ENCODE measurements at regions not wholly inside any gene's neighbourhood (a gene's known extent, or its start where the extent isn't known, plus 50 kb on each side); places are given as distances from the start of the nearest gene placed in this dataset.

DNA sequence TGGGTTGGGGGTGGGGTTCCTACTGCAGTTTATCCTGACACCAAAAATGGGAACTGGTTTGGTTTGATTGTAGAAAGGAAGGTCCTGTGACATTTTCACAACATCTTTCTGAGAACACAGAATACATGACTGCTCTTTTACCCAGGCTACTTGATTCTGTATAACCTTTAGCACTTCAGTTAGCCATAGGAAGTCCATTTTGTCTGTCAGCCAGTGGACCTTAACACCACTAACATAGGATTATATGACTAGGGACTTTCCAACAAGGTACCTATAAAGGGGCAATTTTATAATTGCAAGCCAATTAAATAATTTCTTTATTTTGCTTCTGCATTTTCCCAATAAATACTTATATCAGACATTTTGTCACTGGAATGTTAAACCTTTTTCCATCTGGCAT, 489.2 kb upstream of the MIS18BP1 start:
- Histone ChIP-seq H3K4me3 (no peak overlapping the region), H3K27ac (no peak overlapping the region)

DNA sequence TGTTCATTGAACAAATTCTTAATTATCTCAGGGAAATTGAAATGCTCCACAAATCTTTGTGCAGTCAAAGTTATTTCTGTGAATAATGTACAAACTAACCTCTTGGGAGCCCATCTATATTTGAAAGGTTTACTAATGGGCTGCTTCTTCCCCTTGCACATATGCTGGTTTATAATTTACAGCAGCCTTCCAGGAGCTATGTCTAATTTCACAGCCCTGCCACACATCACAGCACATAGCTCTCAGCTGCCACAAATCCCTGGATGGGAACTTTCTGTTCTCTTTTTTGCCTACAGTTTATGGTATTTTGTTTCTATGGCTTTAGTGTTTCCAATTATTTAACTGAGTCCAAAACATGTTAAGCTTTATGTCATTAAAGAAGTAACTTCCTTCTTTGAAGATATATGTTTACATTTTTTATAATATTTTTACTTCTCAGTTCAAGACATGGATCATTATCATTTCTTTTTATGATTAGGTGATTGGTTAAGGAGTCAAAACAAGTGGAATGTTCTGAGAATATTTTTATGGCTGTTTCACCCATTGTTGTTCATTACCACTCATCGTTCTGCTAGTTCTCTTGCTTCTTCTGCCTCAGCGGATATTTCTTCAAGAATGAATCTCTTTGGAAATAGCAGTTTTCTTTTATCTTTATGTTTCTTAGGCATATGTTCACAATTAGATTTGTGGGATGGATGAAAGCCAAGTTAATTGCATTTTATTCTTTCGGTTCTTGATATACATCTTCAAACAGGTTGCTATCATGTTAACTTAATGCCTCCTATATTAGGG, 475.6 kb upstream of the MIS18BP1 start:
- no peak overlapping the region for H3K4me3 ChIP-seq
- H3K27ac ChIP-seq, result no peak overlapping the region

DNA sequence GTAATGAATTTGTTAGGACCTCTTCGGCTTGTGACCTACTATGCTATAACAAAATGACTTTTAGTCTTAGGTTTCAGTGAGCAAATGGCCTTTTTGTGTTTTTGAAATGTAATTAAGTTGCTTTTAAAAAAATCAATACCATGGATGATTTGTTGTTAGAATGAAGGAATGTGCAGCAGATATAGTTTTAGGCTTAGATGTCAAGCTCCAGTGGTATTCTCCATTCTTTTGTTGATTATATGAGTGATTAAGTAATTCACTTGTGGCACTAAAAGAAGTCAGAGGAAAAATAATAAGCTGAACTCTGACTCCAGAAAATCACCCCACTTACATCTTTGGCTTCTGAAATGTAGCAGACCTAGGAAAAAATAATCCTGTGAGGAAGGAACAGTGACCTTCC, 474.1 kb upstream of the MIS18BP1 start:
- H3K4me3 ChIP-seq, result no peak overlapping the region

DNA sequence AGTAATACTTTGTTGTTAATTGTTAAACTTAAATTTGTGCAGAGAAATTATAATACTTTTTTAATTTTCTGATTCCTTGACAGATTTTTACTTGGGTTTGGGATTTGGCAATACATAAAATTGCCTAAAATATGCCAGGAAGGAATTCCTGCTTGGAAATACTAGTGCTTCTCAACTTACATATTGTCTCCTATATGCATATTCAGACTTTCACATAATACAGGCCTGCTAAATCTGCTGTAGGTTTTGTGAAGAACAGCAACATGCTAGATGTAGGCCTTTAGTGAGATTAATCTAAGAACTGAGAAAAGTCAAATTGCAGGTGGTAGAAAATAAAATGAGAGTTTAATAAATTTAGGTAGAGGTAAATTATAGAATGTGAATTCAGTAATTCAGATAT, 468.5 kb upstream of the MIS18BP1 start:
- no peak overlapping the region for H3K27ac ChIP-seq
- no peak overlapping the region for H3K4me3 ChIP-seq

More for the DNA sequence above, 474.1 kb upstream of the MIS18BP1 start:
- no peak overlapping the region for H3K27ac ChIP-seq

DNA sequence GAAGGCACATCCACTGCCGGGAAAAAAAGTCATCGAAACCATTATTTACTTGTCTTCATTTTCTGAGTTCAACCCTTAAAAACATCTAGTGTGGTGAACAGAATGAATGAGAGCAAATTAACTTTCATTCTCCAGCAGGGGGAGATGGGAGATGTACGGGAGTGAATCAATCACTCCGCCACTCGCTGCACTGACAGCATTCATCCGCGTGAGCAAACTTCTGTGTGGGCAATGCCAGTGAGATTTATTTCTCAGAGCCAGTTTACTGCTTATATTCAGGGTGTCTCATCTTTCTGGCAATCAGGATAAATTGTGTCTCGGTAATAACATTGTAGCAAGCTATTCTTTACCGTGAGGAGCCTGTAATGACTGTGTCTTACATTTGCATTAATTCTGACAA, 463.6 kb upstream of the MIS18BP1 start:
- Histone ChIP-seq H3K27ac (no peak overlapping the region), H3K4me3 (no peak overlapping the region)

DNA sequence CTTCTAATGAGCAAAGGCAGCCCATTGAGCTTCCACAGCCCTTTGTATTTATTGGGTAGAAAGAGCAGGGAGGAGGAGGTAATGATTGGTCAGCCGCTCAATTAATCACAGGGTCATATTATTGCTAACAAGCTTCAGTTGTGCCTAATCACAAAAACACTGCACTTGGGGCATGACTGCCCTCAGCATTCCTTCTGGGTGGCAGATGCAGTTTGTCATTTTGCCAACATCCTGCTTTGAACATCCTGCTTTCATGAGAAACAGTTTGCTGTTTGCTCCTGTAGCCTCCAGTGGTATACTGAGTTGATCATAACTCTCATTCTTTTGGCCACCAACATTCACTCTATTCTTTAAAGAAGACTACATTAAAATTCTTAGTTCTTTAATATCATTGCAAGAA, 462.9 kb upstream of the MIS18BP1 start:
- Histone ChIP-seq H3K4me3 (no peak overlapping the region), H3K27ac (no peak overlapping the region)

DNA sequence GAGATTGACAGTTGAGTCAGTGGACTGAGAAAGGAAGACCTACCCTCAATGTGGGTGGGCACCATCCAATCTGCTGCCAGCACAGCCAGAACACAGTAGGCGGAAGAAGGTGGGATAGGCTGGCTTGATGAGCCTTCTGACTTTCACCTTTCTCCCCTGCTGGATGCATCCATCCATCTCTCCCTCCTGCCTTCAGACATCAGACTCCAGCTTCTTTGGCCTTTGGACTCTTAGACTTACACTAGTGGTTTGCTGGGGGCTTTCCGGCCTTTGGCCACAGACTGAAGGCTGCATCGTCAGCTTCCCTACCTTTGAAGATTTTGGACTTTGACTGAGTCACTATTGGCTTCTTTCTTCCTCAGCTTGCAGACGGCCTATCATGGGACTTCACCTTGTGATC, 456.5 kb upstream of the MIS18BP1 start:
- no peak overlapping the region for H3K4me3 ChIP-seq

DNA sequence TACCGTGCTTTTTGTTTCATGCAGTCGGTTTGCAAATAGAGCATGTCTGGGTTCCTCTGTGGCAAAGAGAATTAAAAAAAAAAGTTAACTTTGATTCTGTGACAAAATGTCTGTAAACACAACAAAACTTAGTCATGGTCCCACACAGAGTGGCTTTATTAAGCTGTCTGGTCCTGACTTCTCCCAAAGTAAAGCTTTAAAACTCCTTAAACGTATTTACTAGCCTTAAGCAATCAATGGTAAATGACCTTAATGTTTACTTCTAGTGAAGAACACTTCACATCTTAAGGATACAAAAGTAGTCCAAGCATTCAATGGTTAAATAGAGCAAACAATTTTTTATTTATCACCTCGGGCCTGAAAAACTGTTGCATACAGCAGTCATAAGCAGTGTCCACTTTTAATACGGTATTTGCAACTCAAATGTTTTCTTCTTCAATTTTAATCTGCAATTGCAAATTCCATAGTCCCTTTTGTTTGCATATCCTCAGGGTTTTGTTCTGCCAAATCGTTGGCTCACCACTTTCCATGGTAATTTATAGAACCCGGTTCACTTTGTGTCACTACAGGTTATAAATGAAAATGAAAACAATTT, 453.0 kb upstream of the MIS18BP1 start:
- no peak overlapping the region for H3K4me3 ChIP-seq
- H3K27ac ChIP-seq, result no peak overlapping the region

More for the DNA sequence above, 456.5 kb upstream of the MIS18BP1 start:
- no peak overlapping the region for H3K27ac ChIP-seq

DNA sequence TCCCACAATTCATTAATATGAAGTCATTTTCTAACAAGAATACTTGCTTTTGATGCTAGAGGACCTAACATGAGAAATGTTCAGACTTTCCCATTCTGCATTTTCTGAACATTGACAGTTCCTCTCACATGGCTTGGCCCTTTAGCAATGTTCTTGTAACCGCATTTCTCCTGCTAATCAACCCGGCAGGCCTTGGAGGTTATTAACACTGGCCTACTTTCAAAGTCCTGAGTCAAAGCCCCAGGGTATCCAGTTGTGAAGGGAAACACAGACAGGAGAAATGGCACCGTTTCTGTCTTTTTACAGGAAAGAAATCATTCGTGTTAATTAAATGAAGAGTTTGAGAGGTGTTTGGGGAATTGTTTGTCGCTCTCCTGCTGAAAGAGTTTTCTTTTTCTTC, 446.5 kb upstream of the MIS18BP1 start:
- Histone ChIP-seq H3K4me3 (no peak overlapping the region), H3K27ac (peak overlapping the region in 1 of 21 experiments; percentile 2)

DNA sequence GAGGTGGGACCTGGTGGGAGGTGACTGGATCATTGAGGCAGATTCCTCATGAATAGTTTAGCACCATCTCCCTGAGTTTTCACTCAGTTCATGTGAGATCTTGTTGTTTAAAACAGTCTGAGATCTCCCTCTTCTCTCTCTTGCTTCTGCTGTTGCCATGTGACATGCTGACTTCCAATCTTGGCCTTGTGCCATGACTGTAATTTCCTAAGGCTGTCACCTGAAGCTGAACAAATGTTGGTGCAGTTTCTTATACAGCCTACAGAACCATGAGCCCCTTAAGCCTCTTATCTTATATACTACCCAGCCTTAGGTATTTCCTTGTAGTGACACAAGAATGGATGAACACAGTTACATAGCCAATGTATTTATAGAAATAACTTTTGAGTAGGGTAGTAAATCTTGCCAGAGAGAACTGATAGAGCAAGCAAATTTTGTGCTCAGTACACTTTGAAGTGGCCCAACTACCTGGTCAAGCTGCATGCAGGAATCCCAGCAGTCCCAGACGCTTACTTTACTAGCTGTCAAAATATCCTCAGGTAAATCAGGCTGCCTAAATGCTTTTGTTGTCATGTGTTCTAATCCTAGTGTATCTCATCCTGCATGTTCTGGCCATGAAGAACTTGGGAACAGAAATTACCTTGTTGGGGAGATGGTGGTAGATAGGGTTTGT, 445.6 kb upstream of the MIS18BP1 start:
- Histone ChIP-seq H3K4me3 (no peak overlapping the region), H3K27ac (peak overlapping the region in 1 of 21 experiments; percentile 1)

DNA sequence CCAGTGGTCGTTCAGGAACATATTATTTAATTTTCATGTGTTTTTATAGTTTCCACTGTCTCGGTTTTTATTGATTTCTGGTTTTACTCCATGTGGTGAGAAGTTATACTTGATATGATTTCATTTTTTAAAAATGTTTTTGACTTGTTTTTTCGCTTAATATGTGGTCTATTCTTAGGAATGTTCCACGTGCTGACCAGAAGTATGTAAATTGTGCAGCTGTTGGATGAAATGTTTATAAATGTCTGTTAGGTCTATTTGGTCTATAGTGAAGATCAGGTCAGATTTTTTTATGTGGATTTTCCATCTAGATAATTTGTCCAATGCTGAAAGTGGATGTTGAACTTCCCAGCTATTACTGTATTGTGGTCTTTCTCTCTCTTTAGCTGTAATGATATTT, 433.8 kb upstream of the MIS18BP1 start:
- Histone ChIP-seq H3K27ac (no peak overlapping the region), H3K4me3 (no peak overlapping the region)

DNA sequence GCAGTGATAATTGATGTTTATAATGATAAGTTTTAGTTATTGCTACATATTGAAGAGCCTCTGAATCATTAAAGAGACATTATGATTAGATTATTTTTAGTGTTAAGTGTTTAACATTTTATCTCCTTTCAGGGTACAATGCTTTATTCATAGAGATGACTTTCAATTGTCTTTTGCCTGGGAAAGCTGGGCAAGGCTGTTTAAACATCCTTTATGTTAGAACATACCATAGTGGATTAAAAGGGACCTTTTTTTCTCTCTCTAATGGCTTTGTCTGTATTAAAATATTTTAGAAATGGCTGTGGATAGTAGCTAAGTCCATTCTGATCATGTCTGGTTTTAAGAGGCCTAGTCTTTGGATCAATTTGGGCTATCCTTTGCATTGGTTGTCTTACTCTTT, 427.5 kb upstream of the MIS18BP1 start:
- H3K4me3 ChIP-seq, result no peak overlapping the region
- H3K27ac ChIP-seq, result peak overlapping the region in 1 of 21 experiments; percentile 47

DNA sequence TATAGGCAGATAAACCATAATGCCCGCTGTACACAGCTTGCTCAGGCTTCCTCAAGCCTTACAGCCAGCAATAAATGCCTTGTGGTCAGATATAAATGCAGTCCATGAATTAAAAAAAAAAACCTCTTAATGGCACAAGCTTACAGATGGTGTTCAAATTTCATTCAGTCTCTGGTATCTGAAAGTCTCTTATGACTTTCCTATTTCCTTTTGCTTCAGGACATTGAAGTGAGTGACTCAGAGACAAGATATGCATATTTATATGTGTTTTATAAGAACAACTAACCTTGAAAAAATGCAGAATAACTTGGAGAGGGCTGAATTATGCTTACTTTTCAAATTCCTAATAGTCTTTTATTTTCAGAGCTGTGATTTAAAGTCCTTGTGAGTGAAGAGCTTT, 426.9 kb upstream of the MIS18BP1 start:
- Histone ChIP-seq H3K4me3 (no peak overlapping the region), H3K27ac (peak overlapping the region in 1 of 21 experiments; percentile 22)

DNA sequence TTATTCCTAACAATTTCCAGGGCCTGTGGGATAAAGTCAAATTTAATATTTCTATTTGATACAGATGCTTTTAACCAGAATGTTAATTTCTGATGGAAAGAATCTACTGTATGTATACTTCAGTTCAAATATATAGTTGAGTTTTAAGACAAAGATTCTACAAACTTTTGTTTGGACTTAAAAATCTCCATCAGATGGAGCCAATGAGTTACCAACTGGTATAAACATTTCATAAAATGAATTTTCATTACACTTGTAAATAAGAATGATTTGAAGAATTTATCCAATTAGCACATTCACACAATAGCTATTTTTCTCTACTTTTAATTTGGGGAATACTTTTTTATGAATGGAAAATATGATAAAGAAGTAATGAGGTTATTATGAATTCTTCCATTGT, 425.2 kb upstream of the MIS18BP1 start:
- Histone ChIP-seq H3K4me3 (no peak overlapping the region), H3K27ac (no peak overlapping the region)

DNA sequence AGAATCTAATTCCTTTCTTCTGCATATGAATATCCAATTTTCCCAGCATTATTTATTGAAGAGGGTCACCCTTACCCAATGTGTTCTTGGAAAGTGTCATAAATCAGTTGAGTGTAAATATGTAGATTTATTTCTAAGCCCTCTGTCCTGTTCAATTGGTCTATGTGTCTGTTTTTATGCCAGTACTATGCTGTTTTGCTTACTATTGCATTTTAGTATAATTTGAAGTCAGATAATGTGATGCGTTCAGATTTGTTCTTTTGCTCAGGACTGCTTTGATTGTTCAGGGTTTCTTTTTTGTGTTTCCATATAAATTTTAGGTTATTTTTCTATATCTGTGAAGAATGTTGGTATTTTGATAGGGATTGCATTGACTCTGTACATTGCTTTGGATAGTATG, 420.4 kb upstream of the MIS18BP1 start:
- no peak overlapping the region for H3K4me3 ChIP-seq
- no peak overlapping the region for H3K27ac ChIP-seq

DNA sequence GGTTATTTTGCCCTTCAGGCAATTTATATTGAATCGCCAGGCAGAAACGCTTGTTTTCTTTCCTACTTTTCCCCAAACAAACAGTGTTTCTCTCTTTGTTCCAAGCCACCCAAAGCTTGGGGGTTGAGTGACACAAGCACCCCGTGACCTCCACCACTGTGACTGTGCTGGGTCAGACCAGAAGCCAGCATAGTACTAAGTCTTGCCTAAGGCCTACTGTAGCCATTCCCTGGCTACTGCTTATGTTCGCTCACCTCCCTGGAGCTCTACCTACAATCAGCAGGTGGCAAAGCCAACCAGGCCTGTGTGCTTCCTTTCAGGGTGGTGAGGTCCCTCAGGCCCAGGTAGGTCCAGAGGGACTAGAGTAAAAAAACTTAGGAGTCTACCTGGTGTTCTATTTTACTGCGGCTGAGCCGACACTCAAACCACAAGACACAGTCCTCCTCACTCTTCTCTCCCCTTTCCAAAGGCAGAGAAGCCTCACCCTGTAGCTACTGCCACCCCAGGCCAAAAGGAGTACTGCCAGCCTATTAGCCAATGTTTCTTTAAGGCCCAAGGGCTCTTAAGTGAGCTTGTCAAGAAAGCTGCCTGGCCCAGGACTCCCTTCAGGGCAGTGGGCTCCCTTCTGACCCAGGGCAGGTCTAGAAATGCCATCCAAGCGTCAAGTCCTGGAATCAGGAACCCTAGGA, 411.8 kb upstream of the MIS18BP1 start:
- H3K27ac ChIP-seq, result no peak overlapping the region
- H3K4me3 ChIP-seq, result no peak overlapping the region

DNA sequence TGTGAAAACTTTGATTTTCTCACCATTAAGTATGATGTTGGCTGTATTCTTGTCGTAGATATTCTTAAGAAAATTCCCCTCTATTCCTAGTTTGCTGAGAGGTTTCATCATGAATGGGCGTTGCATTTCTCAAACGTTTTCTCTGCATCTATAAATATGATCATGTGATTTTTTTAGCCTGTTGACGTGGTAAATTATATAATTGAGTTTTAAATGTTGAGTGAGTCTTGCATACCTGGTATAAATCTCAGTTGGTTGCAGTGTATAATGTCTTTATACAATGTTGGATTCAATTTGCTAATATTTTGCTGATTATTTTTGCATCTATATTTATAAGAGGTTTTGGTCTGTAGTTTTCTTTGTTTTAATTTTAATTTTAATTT, 405.9 kb upstream of the MIS18BP1 start:
- H3K27ac ChIP-seq, result no peak overlapping the region
- H3K4me3 ChIP-seq, result no peak overlapping the region

DNA sequence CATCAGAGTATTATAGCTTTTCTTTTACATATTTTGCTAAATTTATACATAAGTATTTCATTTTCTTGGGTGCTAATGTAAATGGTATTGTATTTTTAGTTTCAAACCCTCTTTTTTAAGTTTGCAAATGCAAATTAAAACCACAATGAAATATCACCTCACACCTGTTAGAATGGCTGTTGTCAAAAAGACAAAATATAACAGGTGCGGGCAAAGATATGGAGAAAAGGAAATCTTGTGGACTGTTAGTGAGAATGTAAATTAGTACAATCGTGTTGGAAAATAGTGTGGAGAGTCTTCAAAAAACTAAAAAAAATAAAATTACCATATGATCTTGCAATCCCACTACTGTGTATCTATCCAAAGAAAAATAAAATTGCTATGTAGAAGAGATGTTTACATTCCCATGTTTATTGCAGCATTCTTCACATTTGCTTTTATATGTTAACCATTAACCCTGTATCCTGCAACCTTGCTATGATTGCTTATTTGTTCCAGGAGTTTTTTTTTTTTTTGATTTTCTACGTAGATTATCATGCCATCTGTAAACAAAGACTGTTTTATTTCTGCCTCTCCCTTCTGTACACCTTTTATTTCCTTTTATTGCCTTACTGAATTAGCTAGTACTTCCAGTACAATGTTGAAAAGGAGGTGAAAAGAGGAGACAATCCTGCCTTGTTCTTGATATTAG, 405.4 kb upstream of the MIS18BP1 start:
- Histone ChIP-seq H3K4me3 (no peak overlapping the region), H3K27ac (no peak overlapping the region)

DNA sequence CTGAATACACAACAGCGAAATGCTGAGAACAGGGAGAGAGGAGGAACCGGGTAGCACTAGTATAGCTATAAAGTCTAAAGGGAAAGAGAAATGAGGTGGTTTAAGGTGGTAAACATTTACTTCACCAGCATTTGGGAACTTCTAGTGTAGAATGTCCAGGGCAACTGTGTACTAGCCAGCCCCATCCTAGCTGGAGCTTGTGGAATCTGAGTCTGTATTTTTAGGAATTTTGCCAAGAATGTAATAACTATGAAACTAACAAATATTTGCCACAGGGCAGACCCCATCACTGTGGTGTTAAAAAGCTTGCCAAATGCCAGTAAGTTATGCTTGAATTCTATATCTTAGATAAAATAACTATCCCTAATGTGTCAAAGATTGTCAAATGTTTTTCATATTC, 398.9 kb upstream of the MIS18BP1 start:
- Histone ChIP-seq H3K27ac (no peak overlapping the region), H3K4me3 (no peak overlapping the region)

DNA sequence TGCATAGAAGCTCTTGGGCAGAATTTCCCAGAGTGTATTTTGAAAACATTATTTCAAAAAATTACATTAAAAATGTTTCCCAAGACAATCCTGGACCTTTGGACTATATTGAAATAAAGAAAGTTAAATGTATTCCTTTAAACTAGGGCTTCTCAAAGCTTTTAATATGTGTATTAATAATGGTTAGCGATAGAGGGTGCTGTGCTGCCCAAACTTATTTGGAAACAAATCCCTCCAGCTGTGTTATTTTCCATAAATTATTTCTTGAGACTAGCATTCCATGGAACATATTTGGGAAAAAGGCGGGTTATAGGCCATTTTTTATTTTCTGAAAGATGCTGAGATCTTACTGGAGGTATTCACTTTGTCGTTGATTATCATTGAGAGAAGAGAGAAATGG, 397.8 kb upstream of the MIS18BP1 start:
- H3K27ac ChIP-seq, result no peak overlapping the region
- no peak overlapping the region for H3K4me3 ChIP-seq
